Endothelial cell of umbilical vein (primary cell): ENCODE measurements at regions not wholly inside any gene's neighbourhood (a gene's known extent, or its start where the extent isn't known, plus 50 kb on each side); places are given as distances from the start of the nearest gene placed in this dataset.

Experiments used
- BruUV-seq: library from RNA; stranded (reverse); fragments of 400-500 nt; replicated peaks from 2 replicates; lab custom pipeline; 2021; lab: Mats Ljungman, UMichigan
- CTCF ChIA-PET: fragments of 300-600, 350-600 bp; sonication (Branson Sonifier 250); formaldehyde crosslinking; loops from one replicate; lab custom pipeline; 2021; ENCODE audit warnings: antibody characterized with exemption, inconsistent platforms; lab: Charles Lee
- POLR2A ChIA-PET: fragments of 300-600, 350-600 bp; sonication (Branson Sonifier 250); formaldehyde crosslinking; loops from one replicate; lab custom pipeline; 2021; ENCODE audit warnings: antibody characterized with exemption, inconsistent platforms; lab: Charles Lee
- DNase-seq: peaks from one replicate; pipeline ENCODE4 v3.0.0-alpha.2; 2011; ENCODE audit warnings: low read depth, low spot score
- FAIRE-seq: peaks from 2 replicates; lab custom pipeline; 2011; peaks lifted over from hg19 to GRCh38; lab: Jason Lieb, UNC
- H2AFZ ChIP-seq: 2 replicates; pipeline ENCODE4 v1.6.0; 2012; ENCODE audit warnings: low read depth, low read length, control low read depth, inconsistent platforms
- H3K27ac ChIP-seq: 2 replicates; pipeline ENCODE4 v1.5.1; 2011; ENCODE audit warnings: low read depth, mild to moderate bottlenecking, control low read depth, low read length, moderate library complexity; ENCODE audit not compliant: insufficient read depth
- H3K27me3 ChIP-seq, 2 experiments: 2 replicates each; pipeline versions ENCODE4 v1.6.0 to v1.6.1; 2011; ENCODE audit warnings: low read length in 2 of 2, mixed read lengths in 1 of 2; ENCODE audit not compliant: control insufficient read depth in 2 of 2, insufficient read depth in 2 of 2
- H3K36me3 ChIP-seq, 2 experiments: 2 replicates in 1 of 2; 3 replicates in 1 of 2; pipeline ENCODE4 v1.5.1; 2011; ENCODE audit warnings: low read length in 2 of 2, mild to moderate bottlenecking in 1 of 2, moderate library complexity in 1 of 2; ENCODE audit not compliant: control insufficient read depth in 2 of 2, insufficient read depth in 2 of 2; ENCODE audit errors: extremely low read depth in 1 of 2
- H3K4me1 ChIP-seq: 3 replicates; pipeline ENCODE4 v1.5.1; 2011; ENCODE audit warnings: mild to moderate bottlenecking, low read length; ENCODE audit not compliant: control insufficient read depth, insufficient read depth; ENCODE audit errors: extremely low read depth
- H3K4me2 ChIP-seq: 2 replicates; pipeline ENCODE4 v1.6.1; 2011; ENCODE audit warnings: low read length, control low read depth, mixed read lengths; ENCODE audit not compliant: insufficient read depth
- H3K4me3 ChIP-seq, 3 experiments: fragments of 200-600 bp in 1 of 3; sonication (generic), shearing (Covaris generic) in 1 of 3; replicated peaks in 1 of 3; 2 replicates each; pipeline ENCODE4 v1.5.1; 2011 to 2016; ENCODE audit warnings: control low read depth in 3 of 3, low read length in 3 of 3, mild to moderate bottlenecking in 2 of 3, inconsistent platforms in 1 of 3, low read depth in 1 of 3, moderate library complexity in 1 of 3; ENCODE audit not compliant: insufficient read depth in 1 of 3
- H3K79me2 ChIP-seq: 2 replicates; pipeline ENCODE4 v1.6.0; 2012; ENCODE audit warnings: low read length, inconsistent platforms; ENCODE audit not compliant: control insufficient read depth, insufficient read depth
- H3K9ac ChIP-seq: replicated peaks from 2 replicates; pipeline ENCODE3; 2011; ENCODE audit warnings: low read length, control low read depth; ENCODE audit not compliant: insufficient read depth; ENCODE audit errors: extremely low read depth
- H3K9me1 ChIP-seq: replicated peaks from 3 replicates; pipeline ENCODE4 v1.6.0; 2011; ENCODE audit warnings: mild to moderate bottlenecking, low read length; ENCODE audit not compliant: control insufficient read depth, insufficient read depth; ENCODE audit errors: extremely low read depth
- H3K9me3 ChIP-seq: replicated peaks from 2 replicates; pipeline ENCODE4 v1.5.1; 2012; ENCODE audit warnings: low read length, inconsistent platforms; ENCODE audit not compliant: control insufficient read depth, insufficient read depth
- H4K20me1 ChIP-seq: replicated peaks from 2 replicates; pipeline ENCODE3; 2011; ENCODE audit warnings: mild to moderate bottlenecking, low read length; ENCODE audit not compliant: control insufficient read depth, insufficient read depth; ENCODE audit errors: extremely low read depth
- CTCF ChIP-seq, 2 donors: IDR thresholded peaks; 1 replicate in 1 of 2; 2 replicates in 1 of 2; pipeline ENCODE4 v1.5.1; 2011; ENCODE audit warnings: low read length in 2 of 2, mild to moderate bottlenecking in 2 of 2, moderate library complexity in 2 of 2, control low read depth in 1 of 2, inconsistent platforms in 1 of 2, low read depth in 1 of 2; ENCODE audit not compliant: insufficient read depth in 1 of 2; ENCODE audit errors: extremely low read depth in 1 of 2
- EZH2 ChIP-seq: IDR thresholded peaks from 2 replicates; pipeline ENCODE4 v1.6.1; 2012; ENCODE audit warnings: borderline replicate concordance, low read depth, mild to moderate bottlenecking, moderate library complexity, low read length, inconsistent platforms; ENCODE audit not compliant: severe bottlenecking
- FOS ChIP-seq: IDR thresholded peaks from 2 replicates; pipeline ENCODE4 v1.6.1; 2011; ENCODE audit warnings: mild to moderate bottlenecking, low read length, moderate library complexity, borderline replicate concordance; ENCODE audit not compliant: insufficient read depth
- GATA2 ChIP-seq: IDR thresholded peaks from 2 replicates; pipeline ENCODE4 v1.7.0; 2011; ENCODE audit warnings: low read depth, mild to moderate bottlenecking, moderate library complexity, mixed read lengths, low read length; ENCODE audit not compliant: insufficient read length, insufficient read depth
- JUN ChIP-seq: IDR thresholded peaks from 2 replicates; pipeline ENCODE4 v1.6.1; 2011; ENCODE audit warnings: borderline replicate concordance, low read depth; ENCODE audit not compliant: insufficient read length, insufficient read depth
- MAX ChIP-seq: IDR thresholded peaks from 2 replicates; pipeline ENCODE4 v1.6.1; 2011; ENCODE audit not compliant: insufficient read depth, insufficient read length
- MYC ChIP-seq: IDR thresholded peaks from one replicate; pipeline ENCODE4 v1.6.1; 2011; ENCODE audit warnings: mild to moderate bottlenecking, low read depth, low read length
- POLR2A ChIP-seq: IDR thresholded peaks from 2 replicates; pipeline ENCODE4 v1.6.1; 2012; ENCODE audit warnings: low read depth, mild to moderate bottlenecking, control low read depth, low read length
- POLR2AphosphoS5 ChIP-seq: IDR thresholded peaks from 2 replicates; pipeline ENCODE4 v1.6.1; 2012; ENCODE audit warnings: low read depth, mild to moderate bottlenecking, control low read depth, low read length, moderate library complexity; ENCODE audit not compliant: insufficient read depth
- dilution Hi-C: fragments of 300-500 bp; cut with MboI; formaldehyde crosslinking; loops from one replicate; pipeline ENCODE4 v1.15.0; 2019; ENCODE audit warnings: low sequenced_read_pairs; ENCODE audit not compliant: extremely low pct_ligation_motif_present
- intact Hi-C: fragments of 100-400 bp; cut with micrococcal nuclease; formaldehyde crosslinking; loops from one replicate; pipeline ENCODE4 v1.10.0; 2022

GRCh38 chr3:144554889-144555288 is 583.3 kb downstream of the DIPK2A start:
- no peaks in the 10 kb centered on the region for H3K36me3 ChIP-seq
- no peak overlapping the region for H3K9ac ChIP-seq
- TF ChIP-seq GATA2: no peak
- TF ChIP-seq JUN: no peak
- TF ChIP-seq POLR2A: no peak
- TF ChIP-seq POLR2AphosphoS5: no peak
- no peak for TF ChIP-seq CTCF (IDR thresholded peaks at IDR 0.05; ENCODE audit: extremely low read depth in 1 of 2, insufficient read depth in 1 of 2, low read depth in 1 of 2, low read length in 2 of 2)
- TF ChIP-seq MAX: no peak
- no peak for TF ChIP-seq MYC
- no peak for TF ChIP-seq FOS
- TF ChIP-seq EZH2: no peak
- intact Hi-C loops (no loop called here), dilution Hi-C loops (no loop called here)
- CTCF ChIA-PET: no interaction called here
- POLR2A ChIA-PET: no interaction called here
- no peak overlapping the region for H3K27ac ChIP-seq
- no peak for FAIRE-seq
- no peaks in the 10 kb centered on the region for H3K9me3 ChIP-seq
- H4K20me1 ChIP-seq: no peaks in the 10 kb centered on the region
- BruUV-seq: no TSS peak
- no peak overlapping the region for H3K4me2 ChIP-seq
- H3K27me3 ChIP-seq: no peaks in the 10 kb centered on the region
- no peaks in the 10 kb centered on the region for H3K4me1 ChIP-seq
- no peak overlapping the region for H2AFZ ChIP-seq
- H3K4me3 ChIP-seq: no peak overlapping the region
- no peaks in the 10 kb centered on the region for H3K79me2 ChIP-seq
- no peaks in the 10 kb centered on the region for H3K9me1 ChIP-seq
- no peak for DNase-seq
